PFSK-1 (cell line): ENCODE measurements at regions not wholly inside any gene's neighbourhood (a gene's known extent, or its start where the extent isn't known, plus 50 kb on each side); places are given as distances from the start of the nearest gene placed in this dataset.

ENCODE experiments used
- FOXP2 ChIP-seq: optimal IDR thresholded peaks from 2 replicates; pipeline ENCODE3; 2011; ENCODE audit warnings: borderline replicate concordance, control low read depth, inconsistent platforms; ENCODE audit not compliant: insufficient read depth; ENCODE audit errors: extremely low read length, extremely low read depth
- POLR2AphosphoS5 ChIP-seq: IDR thresholded peaks from 2 replicates; pipeline ENCODE4 v1.6.1; 2012; ENCODE audit warnings: low read depth, mild to moderate bottlenecking, control low read depth, low read length, moderate library complexity
- SIN3A ChIP-seq: IDR thresholded peaks from 2 replicates; pipeline ENCODE4 v1.6.1; 2012; ENCODE audit warnings: mild to moderate bottlenecking, low read length, moderate library complexity, borderline replicate concordance; ENCODE audit not compliant: insufficient read depth
- TAF1 ChIP-seq: IDR thresholded peaks from 2 replicates; pipeline ENCODE4 v1.6.1; 2012; ENCODE audit warnings: low read length, control low read depth, borderline replicate concordance; ENCODE audit not compliant: insufficient read depth
- TF ChIP-seq, protein P1 (sequence below), 2 experiments: IDR thresholded peaks; 2 replicates each; pipeline versions ENCODE4 v1.6.1 to v1.8.0; 2011 to 2012; ENCODE audit warnings: low read depth in 2 of 2, low read length in 2 of 2, control low read depth in 1 of 2, inconsistent platforms in 1 of 2, mild to moderate bottlenecking in 1 of 2, moderate library complexity in 1 of 2; ENCODE audit not compliant: insufficient read depth in 1 of 2

GRCh38 chr20:47952023-47952564 lies 166.8 kb upstream of the SULF2 start:
- TF ChIP-seq FOXP2 = no peak
- no peak for TF ChIP-seq TAF1
- TF ChIP-seq, protein P1, sequence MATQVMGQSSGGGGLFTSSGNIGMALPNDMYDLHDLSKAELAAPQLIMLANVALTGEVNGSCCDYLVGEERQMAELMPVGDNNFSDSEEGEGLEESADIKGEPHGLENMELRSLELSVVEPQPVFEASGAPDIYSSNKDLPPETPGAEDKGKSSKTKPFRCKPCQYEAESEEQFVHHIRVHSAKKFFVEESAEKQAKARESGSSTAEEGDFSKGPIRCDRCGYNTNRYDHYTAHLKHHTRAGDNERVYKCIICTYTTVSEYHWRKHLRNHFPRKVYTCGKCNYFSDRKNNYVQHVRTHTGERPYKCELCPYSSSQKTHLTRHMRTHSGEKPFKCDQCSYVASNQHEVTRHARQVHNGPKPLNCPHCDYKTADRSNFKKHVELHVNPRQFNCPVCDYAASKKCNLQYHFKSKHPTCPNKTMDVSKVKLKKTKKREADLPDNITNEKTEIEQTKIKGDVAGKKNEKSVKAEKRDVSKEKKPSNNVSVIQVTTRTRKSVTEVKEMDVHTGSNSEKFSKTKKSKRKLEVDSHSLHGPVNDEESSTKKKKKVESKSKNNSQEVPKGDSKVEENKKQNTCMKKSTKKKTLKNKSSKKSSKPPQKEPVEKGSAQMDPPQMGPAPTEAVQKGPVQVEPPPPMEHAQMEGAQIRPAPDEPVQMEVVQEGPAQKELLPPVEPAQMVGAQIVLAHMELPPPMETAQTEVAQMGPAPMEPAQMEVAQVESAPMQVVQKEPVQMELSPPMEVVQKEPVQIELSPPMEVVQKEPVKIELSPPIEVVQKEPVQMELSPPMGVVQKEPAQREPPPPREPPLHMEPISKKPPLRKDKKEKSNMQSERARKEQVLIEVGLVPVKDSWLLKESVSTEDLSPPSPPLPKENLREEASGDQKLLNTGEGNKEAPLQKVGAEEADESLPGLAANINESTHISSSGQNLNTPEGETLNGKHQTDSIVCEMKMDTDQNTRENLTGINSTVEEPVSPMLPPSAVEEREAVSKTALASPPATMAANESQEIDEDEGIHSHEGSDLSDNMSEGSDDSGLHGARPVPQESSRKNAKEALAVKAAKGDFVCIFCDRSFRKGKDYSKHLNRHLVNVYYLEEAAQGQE (IDR thresholded peaks at IDR 0.05; ENCODE audit: insufficient read depth in 1 of 2, low read depth in 2 of 2, low read length in 2 of 2) = no peak
- no peak for TF ChIP-seq SIN3A
- no peak for TF ChIP-seq POLR2AphosphoS5

GRCh38 chr20:47951521-47951971 lies 166.3 kb upstream of the SULF2 start:
- TF ChIP-seq, protein P1 (IDR thresholded peaks at IDR 0.05; ENCODE audit: insufficient read depth in 1 of 2, low read depth in 2 of 2, low read length in 2 of 2) = peak in 1 of 2 experiments; percentile 72; a peak in 2 of 4 replicates
- TF ChIP-seq FOXP2 (no peak), TAF1 (no peak)

DNA sequence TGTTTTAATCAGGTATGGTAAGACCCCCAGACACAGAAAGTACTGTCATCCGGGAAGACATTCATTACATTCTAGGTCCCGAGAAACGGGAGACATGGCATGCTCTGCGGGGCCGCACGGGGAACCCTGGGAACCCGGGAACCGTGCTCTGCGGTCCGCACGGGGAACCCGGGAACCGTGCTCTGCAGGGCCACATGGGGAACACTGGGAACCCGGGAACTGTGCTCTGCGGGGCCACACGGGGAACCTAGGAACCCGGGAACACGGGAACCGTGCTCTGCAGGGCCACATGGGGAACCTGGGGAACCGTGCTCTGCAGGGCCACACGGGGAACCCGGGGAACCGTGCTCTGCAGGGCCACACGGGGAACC lies 165.6 kb upstream of the SULF2 start:
- TF ChIP-seq TAF1 = no peak

DNA sequence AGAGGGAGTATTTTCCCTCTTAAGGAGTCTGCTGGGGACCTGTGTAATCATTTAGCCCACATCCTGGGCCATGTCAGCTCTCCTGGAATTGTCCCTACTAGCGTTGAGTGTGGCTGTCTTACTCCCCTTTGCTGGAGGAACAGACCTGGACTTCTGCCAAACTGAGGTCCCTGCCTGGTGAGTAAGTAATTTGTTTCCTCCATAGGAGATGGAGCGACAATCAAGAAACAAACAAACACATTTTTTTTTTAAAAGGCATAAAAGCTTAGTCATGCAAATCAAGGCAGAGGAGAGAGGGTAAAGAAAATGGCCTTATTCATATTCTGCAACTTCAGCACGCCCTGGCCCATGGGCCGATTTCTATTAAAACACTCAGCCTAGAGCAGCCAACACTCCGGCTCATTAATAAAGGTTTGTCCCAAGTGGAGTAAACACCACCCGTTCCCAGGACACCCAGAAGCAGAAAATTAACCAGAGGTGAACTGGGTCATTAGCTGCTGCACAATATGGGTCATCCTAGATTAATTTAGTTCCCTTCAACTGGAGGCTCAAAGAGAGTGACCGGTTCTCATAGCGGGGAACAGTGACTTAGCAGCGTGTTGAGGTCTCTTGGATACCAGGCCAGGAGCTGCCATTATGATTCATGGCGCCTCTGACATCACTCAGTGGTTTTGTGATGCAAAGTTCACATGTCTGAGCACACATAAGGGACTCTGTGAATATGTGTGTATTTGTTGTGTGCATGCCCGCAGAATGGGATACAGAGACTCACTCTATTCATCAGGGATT lies 165.0 kb upstream of the SULF2 start:
- no peak for TF ChIP-seq POLR2AphosphoS5
- TF ChIP-seq, protein P1 (IDR thresholded peaks at IDR 0.05; ENCODE audit: insufficient read depth in 1 of 2, low read depth in 2 of 2, low read length in 2 of 2) = no peak
- TF ChIP-seq SIN3A = no peak
- TF ChIP-seq FOXP2 = no peak

DNA sequence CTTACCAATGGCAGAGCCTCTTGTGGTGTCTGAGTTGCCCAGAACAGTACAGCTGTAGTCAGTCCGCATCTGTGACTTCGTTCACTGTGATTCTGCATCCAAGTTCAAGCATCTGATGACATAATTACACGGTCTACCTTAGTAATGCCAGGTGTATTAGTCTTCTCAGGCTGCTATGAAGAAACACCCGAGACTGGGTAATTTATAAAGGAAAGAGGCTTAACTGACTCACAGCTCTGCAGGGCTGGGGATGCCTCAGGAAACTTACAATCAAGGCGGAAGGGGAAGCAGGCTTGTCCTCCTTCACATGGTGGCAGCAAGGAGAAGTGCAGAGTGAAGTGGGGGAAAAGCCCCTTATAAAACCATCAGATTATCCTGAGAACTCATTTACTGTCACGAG lies 163.9 kb upstream of the SULF2 start:
- TF ChIP-seq, protein P1 (IDR thresholded peaks at IDR 0.05; ENCODE audit: insufficient read depth in 1 of 2, low read depth in 2 of 2, low read length in 2 of 2) = no peak
